ENCODE measurements at regions not wholly inside any gene's neighbourhood (a gene's known extent, or its start where the extent isn't known, plus 50 kb on each side); places are given as distances from the start of the nearest gene placed in this dataset.

DNA sequence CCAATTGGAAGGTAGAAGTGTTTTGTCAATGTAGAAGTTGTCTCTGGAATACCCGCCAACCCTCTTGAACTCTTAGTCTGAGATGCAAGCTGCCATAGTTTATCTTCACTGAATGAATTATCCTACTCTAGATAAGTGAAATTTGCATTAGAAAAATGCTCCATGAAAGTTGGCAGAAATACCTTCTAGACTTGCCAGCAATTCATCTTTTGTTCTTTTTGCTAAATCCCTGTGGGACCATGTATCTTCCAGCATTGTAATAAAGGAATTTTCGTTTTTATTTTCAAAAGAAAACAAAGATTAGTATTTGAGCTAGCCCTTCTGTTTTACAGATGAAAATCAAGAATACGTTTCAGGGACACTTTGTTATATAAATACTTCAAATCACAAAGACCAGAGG, 244.2 kb downstream of the CBLN4 start:
- no peak for TF ChIP-seq CTCF (IDR thresholded peaks at IDR 0.05)
- Mint-ChIP-seq H3K9me3 (ENCODE audit: low read depth) (peaks cover 45% of the 10 kb centered on the region), H3K4me1 (ENCODE audit: low read depth) (no peaks in the 10 kb centered on the region), H3K4me3 (ENCODE audit: unreplicated experiment) (no peak overlapping the region), H3K27ac (ENCODE audit: unreplicated experiment) (no peak overlapping the region), H3K27me3 (ENCODE audit: low read depth) (no peaks in the 10 kb centered on the region), H3K36me3 (ENCODE audit: low read depth) (no peaks in the 10 kb centered on the region)
- DNase-seq (ENCODE audit: low spot score), result no peak

GRCh38 chr20:55760586-55760985, 244.7 kb downstream of the CBLN4 start:
- DNase-seq (ENCODE audit: low spot score), result no peak
- H3K4me1 Mint-ChIP-seq (ENCODE audit: low read depth), result no peaks in the 10 kb centered on the region
- H3K4me3 Mint-ChIP-seq (ENCODE audit: unreplicated experiment), result no peak overlapping the region
- no peaks in the 10 kb centered on the region for H3K27me3 Mint-ChIP-seq (ENCODE audit: low read depth)
- no peak for TF ChIP-seq CTCF (IDR thresholded peaks at IDR 0.05)
- H3K36me3 Mint-ChIP-seq (ENCODE audit: low read depth), result no peaks in the 10 kb centered on the region
- H3K27ac Mint-ChIP-seq (ENCODE audit: unreplicated experiment), result no peak overlapping the region
- peaks cover 40% of the 10 kb centered on the region for H3K9me3 Mint-ChIP-seq (ENCODE audit: low read depth)

GRCh38 chr20:55755861-55756260, 249.5 kb downstream of the CBLN4 start:
- no peak overlapping the region for H3K4me3 Mint-ChIP-seq (ENCODE audit: unreplicated experiment)
- H3K4me1 Mint-ChIP-seq (ENCODE audit: low read depth), result no peaks in the 10 kb centered on the region
- no peak overlapping the region for H3K27ac Mint-ChIP-seq (ENCODE audit: unreplicated experiment)
- no peaks in the 10 kb centered on the region for H3K36me3 Mint-ChIP-seq (ENCODE audit: low read depth)
- no peaks in the 10 kb centered on the region for H3K27me3 Mint-ChIP-seq (ENCODE audit: low read depth)
- DNase-seq (ENCODE audit: low spot score), result no peak
- peaks cover 17% of the 10 kb centered on the region for H3K9me3 Mint-ChIP-seq (ENCODE audit: low read depth)
- TF ChIP-seq CTCF (IDR thresholded peaks at IDR 0.05), result no peak

DNA sequence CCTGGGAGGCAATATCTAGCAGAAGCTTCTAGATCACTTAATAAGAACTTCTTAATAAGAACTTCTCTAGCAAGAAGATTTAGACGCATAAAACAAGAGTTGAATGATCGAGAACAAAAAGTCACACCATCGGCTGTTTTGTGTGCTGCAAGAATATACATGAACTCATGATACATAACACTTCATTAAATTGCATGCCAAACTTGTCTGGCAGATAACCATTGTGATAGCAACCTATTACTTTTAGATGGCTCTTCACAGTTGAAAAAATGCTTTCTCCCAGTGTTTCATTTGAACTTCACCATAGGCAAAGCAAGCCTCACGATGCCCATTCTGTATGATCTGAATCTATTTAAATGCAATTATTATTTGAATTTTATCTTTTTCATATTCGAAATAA, 249.9 kb downstream of the CBLN4 start:
- no peak for TF ChIP-seq CTCF (IDR thresholded peaks at IDR 0.05)
- Mint-ChIP-seq H3K27me3 (ENCODE audit: low read depth) (no peaks in the 10 kb centered on the region), H3K36me3 (ENCODE audit: low read depth) (no peaks in the 10 kb centered on the region), H3K27ac (ENCODE audit: unreplicated experiment) (no peak overlapping the region), H3K9me3 (ENCODE audit: low read depth) (peaks cover 14% of the 10 kb centered on the region), H3K4me3 (ENCODE audit: unreplicated experiment) (no peak overlapping the region), H3K4me1 (ENCODE audit: low read depth) (no peaks in the 10 kb centered on the region)
- DNase-seq (ENCODE audit: low spot score), result no peak

DNA sequence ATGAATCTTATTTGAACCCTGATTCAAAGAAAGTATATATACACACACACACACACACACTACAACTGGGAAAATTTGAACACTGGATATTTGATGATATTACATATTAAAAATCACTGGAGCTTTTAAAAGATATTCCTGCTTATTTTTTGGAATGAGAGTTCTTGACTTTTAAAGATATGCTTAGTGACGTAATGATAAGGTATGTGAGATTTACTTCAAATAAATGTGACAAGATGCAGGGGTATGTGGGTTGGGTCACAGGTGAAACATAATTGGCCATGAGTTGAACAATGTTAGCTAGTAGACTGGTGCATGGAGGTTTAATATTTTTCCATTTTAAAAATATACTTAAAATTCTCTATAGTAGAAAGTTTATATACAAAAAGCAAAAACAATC, 258.6 kb downstream of the CBLN4 start:
- Mint-ChIP-seq H3K9me3 (ENCODE audit: low read depth) (peaks cover 25% of the 10 kb centered on the region), H3K4me3 (ENCODE audit: unreplicated experiment) (no peak overlapping the region), H3K27ac (ENCODE audit: unreplicated experiment) (no peak overlapping the region), H3K4me1 (ENCODE audit: low read depth) (no peaks in the 10 kb centered on the region), H3K27me3 (ENCODE audit: low read depth) (no peaks in the 10 kb centered on the region), H3K36me3 (ENCODE audit: low read depth) (no peaks in the 10 kb centered on the region)
- no peak for TF ChIP-seq CTCF (IDR thresholded peaks at IDR 0.05)
- no peak for DNase-seq (ENCODE audit: low spot score)

All from chondrocyte (in vitro differentiated cells).